ENCODE measurements at regions not wholly inside any gene's neighbourhood (a gene's known extent, or its start where the extent isn't known, plus 50 kb on each side); places are given as distances from the start of the nearest gene placed in this dataset.
A peak's percentile ranks its signal among the peaks of the same experiment; 100 is the strongest.

- in situ Hi-C loops (cut with HindIII; ENCODE audit: low sequenced_read_pairs), result no loop called here
- TF ChIP-seq CTCF (IDR thresholded peaks at IDR 0.05; ENCODE audit: low read depth, low read length, missing control alignments), result no peak
These were observed 762.4 kb downstream of the SLC6A15 start for GRCh38 chr12:84150201-84150600.

GRCh38 chr12:84148335-84148734 is 764.3 kb downstream of the SLC6A15 start:
- DNase-seq (ENCODE audit: low read depth), result no peak
- no peak overlapping the region for H3K4me3 ChIP-seq (ENCODE audit: low read depth, low read length)
- TF ChIP-seq CTCF (IDR thresholded peaks at IDR 0.05; ENCODE audit: low read depth, low read length, missing control alignments), result no peak
- in situ Hi-C loops (cut with HindIII; ENCODE audit: low sequenced_read_pairs), result no loop called here

More at GRCh38 chr12:84150201-84150600, 762.4 kb downstream of the SLC6A15 start:
- DNase-seq (ENCODE audit: low read depth), result no peak
- H3K4me3 ChIP-seq (ENCODE audit: low read depth, low read length), result no peak overlapping the region

GRCh38 chr12:84136862-84137367 is 775.7 kb downstream of the SLC6A15 start:
- no peak overlapping the region for H3K4me3 ChIP-seq (ENCODE audit: low read depth, low read length)
- in situ Hi-C loops (cut with HindIII; ENCODE audit: low sequenced_read_pairs), result no loop called here
- DNase-seq (ENCODE audit: low read depth), result no peak
- TF ChIP-seq CTCF (IDR thresholded peaks at IDR 0.05; ENCODE audit: low read depth, low read length, missing control alignments), result no peak

GRCh38 chr12:84135586-84136279 is 776.9 kb downstream of the SLC6A15 start:
- in situ Hi-C loops (cut with HindIII; ENCODE audit: low sequenced_read_pairs), result no loop called here
- TF ChIP-seq CTCF (IDR thresholded peaks at IDR 0.05; ENCODE audit: low read depth, low read length, missing control alignments), result no peak
- no peak for DNase-seq (ENCODE audit: low read depth)
- H3K4me3 ChIP-seq (ENCODE audit: low read depth, low read length), result no peak overlapping the region

GRCh38 chr12:84134797-84135366 is 777.7 kb downstream of the SLC6A15 start:
- TF ChIP-seq CTCF (IDR thresholded peaks at IDR 0.05; ENCODE audit: low read depth, low read length, missing control alignments), result no peak
- no peak for DNase-seq (ENCODE audit: low read depth)
- in situ Hi-C loops (cut with HindIII; ENCODE audit: low sequenced_read_pairs), result no loop called here
- H3K4me3 ChIP-seq (ENCODE audit: low read depth, low read length), result no peak overlapping the region

DNA sequence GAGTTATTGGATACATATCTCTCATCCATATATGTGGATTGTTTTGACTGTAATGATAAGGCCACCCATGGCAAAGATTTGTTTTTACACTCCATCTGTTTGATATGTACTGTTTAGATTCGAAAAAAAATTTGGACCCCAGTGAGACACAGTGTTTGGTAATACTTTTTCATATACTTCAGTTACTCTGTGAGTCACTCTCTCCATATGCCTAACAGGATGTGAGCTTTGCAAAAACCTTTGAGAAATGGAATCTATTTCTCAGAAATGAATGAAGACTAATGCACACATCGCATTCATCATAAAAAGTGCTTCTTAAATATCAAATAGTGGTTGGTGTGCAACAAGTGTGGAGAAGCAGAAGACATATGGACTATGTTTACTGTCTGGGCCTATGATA is 781.5 kb downstream of the SLC6A15 start:
- H3K4me3 ChIP-seq (ENCODE audit: low read depth, low read length), result no peak overlapping the region
- TF ChIP-seq CTCF (IDR thresholded peaks at IDR 0.05; ENCODE audit: low read depth, low read length, missing control alignments), result no peak
- DNase-seq (ENCODE audit: low read depth), result peak; percentile 0
- in situ Hi-C loops (cut with HindIII; ENCODE audit: low sequenced_read_pairs), result no loop called here

All from astrocyte of the cerebellum (primary cell).